ENCODE measurements at regions not wholly inside any gene's neighbourhood (a gene's known extent, or its start where the extent isn't known, plus 50 kb on each side); places are given as distances from the start of the nearest gene placed in this dataset.

DNA sequence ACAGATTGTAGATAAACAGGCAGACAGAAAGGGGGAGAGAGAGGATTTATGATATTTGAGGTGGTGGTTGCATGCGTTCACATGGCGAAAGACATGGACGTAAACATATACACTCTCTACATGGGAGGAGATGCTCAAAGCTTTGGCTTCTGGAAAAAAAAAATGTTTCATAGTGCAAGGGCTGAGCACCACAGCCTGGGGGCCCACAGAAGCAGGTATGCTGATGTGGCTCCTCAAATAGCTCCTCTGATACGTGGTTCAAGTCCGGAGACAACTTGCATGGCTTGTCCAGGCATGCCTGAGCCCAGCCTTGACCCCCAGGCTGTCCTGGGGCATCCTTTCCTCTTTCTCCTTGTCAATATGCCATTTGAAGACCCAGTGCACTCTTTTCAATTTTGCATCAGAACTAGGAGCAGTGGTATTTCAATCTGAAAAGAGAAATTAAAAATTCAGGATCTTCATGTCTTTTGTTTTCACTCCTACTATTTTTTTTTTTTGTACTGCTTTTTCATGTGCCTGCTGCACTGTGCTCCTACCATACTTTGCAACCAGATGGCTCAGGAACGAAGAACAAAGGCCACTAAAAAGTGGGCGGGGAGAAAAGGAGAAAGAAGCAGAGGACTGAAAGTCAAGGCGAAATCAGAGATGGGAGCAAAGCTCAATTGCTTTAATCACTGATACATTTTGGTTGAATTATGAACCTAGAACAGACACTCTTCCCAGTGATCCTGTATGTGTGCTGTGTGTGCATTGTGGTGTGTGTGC lies 495.7 kb upstream of the TCF4 start:
- no peak for DNase-seq (ENCODE audit: low spot score)

DNA sequence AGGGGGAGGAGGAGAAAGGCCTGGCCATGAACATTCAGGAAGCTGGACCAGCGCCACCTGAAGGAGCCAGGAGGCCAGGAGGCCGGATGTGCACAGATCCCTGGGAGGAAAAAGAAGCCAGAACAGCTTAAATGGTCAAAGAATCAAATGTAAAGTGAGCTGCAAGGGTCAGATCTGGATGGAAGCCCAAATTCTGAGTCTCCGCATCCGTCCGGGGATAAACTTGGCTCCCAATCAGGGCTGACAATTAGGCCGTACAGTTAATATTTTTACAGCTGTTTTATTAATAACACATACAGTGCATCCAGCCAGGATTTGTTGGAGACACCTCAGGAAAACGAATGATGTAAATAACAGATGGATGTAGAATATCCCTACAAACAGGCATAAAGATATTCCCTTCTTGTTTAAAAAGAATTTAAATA lies 495.1 kb upstream of the TCF4 start:
- DNase-seq (ENCODE audit: low spot score): no peak

DNA sequence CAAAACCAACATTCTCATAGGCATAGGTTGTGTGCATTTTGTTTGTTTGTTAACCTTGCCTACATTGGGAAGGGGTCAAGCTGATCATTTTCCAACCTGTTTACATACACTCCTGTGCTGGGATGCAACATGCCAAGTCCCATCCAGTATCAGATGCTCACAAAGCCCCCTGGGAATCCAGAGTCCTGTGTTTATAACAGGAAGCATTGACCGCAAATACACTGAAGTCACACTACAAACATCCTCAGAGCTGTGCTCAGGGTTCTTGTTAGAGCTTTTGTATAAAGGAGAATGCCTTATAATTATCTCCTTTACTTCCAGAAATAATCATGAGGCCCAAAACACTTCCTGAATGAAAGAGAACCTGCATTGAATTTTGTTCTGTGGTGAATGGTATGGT lies 488.7 kb upstream of the TCF4 start:
- no peak for DNase-seq (ENCODE audit: low spot score)

DNA sequence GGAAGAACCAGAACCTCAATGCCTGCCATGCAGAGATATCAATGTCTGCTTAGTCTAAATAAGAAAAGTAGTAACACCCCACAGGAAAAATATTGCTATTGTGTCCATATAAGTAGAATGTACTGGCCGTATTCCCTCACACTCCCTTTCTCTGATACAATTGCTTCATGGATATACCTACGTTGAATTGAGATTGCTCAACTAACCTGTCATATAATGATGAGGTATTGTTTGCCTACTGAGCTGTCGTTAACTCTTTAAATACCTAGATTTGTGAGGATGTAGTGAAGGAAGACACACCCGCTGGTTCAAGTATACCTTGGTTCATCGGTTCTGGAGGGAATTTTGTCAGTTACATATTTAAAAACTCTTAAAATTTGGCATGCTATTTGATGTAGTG lies 480.7 kb upstream of the TCF4 start:
- no peak for DNase-seq (ENCODE audit: low spot score)

DNA sequence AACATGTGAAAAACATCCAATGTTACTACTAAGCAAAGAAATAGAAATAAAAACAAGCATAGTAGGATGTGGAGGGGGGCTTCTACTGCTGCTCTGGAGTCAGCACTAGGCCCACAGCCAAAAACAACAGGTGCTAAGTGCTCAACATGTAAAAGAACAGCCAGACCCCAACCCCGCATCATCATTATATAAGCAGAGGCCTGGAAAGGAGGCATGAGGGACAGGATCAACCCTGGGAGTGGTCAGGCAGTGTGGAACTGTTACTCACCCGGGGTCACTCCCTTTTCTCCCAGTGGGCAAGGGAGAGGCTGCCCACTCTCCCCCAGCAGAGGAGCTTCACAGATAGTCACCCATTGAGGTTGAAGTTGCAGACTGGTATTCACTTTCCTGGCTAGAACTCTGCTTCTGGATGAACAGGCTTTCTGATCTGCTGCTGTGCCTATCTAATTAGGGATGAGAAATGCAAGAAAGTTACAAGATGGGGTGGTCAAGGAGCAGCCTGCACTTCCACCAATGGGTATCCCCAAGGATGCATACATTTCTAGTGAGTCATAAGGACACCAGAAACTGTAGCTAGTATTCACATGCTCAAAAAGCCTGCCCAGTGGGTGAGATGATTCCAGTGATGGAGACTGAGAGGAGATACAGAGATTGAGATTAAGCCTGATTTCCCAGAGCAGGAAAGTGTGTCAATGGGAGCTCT lies 480.1 kb upstream of the TCF4 start:
- peak; percentile 58 for DNase-seq (ENCODE audit: low spot score)

DNA sequence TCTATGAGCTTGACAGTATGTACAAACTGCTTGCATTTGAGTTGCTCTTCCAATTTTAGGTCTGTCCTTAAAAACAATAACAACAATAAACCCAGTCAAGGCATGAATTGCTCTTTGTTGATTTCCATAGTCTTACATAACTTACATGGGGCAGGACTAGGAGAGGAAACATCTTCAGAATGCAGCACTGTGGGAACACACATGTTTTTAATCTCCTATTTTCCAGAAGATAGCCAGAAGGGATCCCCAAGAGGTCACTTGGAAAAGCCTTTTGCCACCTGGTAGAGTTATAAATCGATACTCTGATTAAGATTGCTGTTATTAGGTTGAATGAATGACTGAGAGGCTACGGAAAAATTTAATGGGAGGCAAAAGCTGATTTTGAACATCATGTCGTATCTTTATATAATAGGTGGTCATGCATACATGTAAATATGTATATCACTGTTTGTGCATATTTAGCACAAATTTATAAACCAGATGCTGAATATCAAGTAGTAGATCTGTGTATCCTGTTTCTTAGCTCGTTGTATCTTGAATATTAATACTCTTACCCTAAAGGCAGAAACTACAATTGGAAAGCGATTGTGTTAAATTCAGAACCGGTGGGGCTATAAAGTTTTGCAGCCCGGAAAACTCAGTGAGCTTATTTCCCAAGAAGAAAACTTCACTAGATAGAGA lies 479.4 kb upstream of the TCF4 start:
- DNase-seq (ENCODE audit: low spot score): no peak

DNA sequence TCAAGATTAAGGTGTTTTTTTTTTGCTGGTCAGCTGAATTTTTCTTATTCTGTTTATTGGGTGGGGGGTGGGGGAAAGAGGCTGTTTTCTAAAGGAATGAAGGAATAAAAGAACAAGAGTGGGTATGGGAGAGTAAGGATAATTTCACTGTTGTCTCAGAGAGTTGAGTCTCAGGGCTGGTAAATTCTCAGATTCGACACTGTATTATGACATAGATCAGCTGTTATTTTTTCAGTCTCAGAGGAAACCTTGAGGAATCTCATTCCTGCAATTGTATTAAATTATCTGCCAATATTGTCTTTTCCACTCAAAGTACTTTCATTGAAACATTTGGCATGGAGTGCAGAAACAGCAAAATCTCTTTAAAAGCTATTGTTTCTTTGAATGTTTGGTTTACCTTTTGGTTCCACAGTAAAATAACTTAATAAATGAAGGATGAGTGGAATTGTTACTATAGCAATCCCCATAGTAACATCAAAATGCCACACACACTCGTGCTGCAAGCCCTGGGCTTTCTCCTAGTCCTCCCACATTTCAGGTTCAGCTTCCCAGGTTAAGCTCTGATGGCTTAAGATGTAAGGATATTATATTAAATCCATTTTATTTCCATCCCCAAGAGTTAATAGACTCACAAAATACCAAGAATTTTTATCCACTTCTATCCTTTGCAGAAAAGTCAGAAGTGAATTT lies 478.7 kb upstream of the TCF4 start:
- DNase-seq (ENCODE audit: low spot score): no peak

DNA sequence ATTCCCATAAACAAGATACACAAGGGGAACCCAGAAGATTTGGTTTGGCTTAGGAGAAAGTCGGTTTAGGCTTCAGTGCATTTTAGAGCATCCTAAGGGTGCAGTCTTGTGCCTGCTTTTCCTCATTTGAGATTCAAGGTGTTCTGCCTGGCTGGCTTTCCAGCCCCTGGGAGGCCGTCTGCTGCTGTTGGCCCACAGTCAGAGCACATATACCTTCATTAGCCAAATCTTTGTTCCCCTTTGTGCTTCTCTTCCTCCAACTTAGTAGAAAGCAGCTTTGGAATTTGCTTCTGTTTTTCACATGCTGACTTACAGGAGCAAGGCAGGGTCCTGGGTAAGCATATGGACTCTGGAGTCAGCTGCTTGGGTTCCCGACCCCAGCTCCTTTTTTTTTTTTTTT lies 477.1 kb upstream of the TCF4 start:
- peak; percentile 6 for DNase-seq (ENCODE audit: low spot score)

DNA sequence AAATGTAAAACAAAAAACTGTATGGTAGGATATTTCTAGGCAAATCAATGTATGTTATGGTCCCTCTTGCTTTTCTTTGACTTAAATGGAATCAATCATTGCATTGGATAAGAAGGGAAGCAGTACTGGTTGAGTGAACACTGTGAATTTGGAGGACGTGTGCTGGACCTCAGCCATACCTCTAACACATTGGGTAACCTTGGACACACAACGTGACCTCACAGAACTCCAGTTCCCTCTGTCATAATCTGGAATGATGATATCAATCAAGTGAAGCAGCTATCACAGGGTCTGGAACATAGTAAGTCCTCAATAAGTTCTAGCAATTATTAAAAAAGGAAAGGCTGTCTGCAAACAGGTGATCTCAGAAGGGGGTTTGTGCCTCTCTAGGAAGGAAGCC lies 474.9 kb upstream of the TCF4 start:
- DNase-seq (ENCODE audit: low spot score): peak; percentile 72

DNA sequence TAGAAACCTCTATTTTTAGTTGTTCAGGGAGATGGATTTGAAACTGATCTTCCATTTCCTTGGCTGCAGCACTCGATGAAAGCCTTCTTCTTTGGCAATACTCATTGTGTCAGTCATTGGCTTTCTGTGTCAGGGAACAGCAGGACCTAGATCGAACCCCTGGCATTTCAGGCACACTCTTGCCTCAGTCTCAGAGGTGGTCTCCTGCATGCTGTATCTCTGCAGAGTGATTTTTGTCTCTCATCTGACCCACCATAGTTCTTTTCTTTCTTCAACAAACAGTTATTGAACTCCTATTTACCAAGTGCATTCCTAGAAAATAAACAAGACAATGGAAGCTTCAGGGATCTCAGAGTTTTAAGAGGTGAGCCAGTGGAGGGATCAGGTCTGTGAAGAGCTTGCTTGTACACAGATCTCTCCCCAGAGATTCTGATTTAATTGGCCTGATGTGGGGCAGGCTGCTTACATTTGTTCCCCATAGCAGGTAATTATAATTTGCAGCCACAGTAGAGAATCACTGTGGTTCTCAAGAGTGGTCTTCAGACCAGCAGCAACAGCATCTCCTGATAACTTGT lies 473.1 kb upstream of the TCF4 start:
- DNase-seq (ENCODE audit: low spot score): no peak

DNA sequence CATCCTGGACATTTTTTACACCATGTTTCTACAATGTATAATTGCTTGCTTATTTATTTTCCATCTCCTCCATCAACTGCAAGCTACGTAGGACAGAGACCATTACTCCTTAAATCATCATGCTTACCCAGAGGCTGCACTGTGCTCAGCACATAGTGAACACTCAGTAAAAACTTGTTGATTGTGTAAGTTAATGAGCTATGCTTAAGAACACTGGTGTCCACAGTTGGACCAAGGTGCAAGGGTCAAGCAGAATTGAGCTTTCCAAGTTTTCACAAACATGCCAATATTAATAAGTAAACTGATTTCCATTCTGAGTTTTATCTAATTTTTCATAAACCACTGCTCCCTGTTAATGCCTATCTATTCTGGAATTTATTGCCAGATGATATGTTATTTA lies 464.2 kb upstream of the TCF4 start:
- DNase-seq (ENCODE audit: low spot score): no peak

DNA sequence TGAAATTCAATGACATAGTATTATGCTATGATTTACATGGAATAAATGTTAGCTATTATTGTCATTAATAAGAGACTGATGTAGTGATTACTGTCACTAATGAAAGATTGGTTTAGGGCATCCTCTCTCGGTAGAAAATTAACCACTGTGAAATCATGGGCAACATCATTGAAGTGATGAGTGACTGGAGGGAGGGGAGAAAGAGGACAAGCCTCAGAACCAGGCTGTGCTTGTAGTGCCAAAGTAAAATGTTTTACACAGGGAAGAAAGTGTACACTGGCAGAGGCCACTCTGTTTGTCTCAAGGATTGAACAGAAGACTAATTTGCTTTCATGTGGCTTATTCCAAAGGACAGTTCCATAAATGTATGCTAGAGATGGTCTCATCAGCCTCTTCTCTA lies 456.2 kb upstream of the TCF4 start:
- no peak for DNase-seq (ENCODE audit: low spot score)

DNA sequence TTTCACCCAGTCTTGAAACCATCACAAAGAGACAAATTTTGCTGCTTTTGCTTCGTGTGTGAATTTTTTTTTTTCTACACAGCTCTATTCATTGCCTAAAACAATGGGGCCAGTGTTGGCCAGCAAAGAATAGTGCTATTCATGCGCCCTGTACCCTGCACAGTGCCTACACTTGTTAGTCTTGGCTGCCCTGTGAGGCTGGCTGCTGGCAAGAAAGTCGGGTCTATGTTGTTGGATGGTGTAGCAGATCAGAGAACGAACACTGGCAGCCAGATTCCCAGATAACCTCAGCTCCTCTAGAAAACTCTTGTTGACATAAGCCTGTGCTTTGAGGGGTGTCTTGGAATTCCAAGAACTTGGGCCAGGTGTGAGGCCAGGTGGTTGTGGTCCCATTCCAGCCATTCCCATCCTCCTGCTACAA lies 455.7 kb upstream of the TCF4 start:
- DNase-seq (ENCODE audit: low spot score): no peak

DNA sequence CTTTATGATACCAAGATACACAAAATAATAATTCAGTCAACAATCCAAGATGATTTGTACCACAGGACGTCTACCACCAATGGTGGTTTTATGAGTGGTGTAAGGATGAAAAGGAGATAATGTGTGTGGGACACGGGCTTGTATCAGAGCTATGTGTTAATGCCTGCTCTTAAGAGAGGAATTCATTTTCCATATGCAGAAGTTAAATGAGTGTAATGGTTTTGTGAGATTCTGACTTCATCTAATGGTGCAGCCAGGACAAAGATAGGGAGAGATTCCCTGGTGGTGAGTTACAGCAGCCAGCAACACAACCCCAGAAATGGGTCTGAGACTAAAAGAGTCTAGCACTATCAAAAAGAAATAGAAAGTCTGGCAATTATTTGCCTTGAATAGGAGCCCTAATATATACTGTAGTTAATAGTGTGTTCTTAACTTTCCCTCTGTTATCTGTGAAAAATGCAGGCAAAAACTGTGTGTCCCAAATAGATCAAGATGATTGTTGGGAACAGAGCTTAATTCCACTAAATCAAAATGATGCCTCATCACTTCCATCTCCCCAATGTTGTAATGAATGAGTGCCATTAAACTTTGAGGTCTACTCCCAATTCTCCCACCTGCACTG lies 455.0 kb upstream of the TCF4 start:
- DNase-seq (ENCODE audit: low spot score): no peak

DNA sequence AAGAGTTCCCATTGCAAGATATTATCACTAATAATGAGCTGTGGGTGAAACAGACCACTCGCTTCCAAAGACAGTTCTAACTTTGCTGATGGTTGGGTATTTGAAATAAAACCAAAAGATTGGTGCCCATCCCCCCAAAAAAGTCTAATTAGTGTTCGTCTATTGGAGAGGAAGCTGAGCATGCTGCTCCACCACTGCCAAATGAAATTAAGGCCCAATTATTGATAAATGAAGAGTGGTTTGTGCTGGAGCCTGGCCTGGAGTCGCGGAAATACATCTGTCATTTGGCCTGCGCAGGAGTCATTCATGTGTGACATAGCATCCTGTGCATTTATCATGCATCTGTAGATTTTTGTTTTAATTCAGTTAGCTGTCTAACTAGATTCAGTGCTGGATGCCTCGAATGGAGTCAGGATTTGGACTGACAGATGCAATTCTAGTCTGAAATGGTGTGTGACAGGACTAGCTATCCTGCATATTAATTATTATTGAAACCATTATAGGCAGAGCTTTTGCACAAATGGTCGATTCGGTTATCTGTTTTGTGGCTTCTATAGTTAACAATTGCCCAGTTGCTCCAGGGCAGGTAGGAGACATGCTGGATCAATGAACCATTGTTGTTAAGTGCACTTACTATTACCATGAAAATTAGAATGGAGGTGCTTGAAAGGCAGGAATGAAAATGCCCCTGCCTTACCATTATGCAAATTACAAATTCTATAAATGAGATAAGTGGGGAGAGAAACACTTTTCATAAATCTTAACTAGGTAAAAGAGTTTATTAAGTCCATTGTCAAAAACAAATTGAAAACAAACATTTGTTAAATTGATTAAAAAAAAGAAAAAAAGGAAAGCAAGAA lies 450.4 kb upstream of the TCF4 start:
- no peak for DNase-seq (ENCODE audit: low spot score)

DNA sequence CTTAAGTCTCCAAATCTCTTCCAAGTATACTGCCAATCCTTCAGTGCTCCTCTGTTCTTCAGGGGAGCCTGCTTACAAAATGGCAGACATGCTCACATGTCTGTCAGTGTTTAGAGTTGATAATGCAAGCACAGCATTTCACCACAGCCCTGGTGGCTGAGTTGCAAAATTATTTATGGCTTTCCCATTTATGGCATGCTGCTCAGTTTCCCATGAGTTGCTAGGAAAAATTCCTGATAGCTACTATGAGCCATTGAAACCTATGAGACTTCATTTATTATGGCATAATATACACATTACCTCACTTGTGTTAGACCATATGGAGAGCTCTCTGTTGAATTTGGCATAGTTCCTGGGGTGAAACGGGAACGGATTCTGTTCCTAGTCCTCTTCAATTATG lies 448.7 kb upstream of the TCF4 start:
- DNase-seq (ENCODE audit: low spot score): no peak

DNA sequence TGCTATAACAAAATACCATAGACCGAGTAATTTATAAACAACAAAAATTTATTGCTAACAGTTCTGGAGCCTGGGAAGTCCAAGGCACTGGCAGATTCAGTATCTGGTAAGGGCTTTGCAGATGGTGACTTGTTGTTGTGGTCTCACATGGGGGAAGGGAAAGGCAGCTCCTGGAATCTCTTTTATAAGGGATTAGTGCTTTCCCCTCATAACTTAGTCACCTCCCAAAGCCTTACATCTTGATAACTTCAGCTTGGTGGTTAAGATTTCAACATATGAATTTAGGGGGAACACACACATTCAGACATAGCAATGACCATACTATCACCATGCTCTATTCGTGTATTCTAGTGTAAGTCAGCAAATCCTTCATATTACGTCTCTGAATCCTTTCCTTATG lies 447.6 kb upstream of the TCF4 start:
- no peak for DNase-seq (ENCODE audit: low spot score)

DNA sequence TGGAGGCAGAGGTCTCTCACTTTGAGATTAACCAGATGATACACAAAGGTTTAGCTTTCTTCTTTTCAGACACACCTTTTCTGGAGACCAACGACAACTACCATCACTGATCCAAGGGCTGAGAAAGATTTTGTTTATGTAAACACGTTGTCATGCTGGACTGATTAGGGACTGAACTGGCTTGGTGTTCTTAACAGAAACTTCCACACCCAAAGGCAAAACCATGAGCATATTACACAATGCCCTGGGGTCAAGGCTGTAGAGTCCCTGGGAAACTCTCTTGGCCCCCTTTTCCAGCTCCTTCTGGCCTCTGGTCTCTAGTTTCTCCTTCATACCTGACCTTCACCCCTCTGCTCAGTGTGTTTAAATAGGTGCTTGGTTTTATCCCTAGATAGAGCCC lies 447.0 kb upstream of the TCF4 start:
- no peak for DNase-seq (ENCODE audit: low spot score)

DNA sequence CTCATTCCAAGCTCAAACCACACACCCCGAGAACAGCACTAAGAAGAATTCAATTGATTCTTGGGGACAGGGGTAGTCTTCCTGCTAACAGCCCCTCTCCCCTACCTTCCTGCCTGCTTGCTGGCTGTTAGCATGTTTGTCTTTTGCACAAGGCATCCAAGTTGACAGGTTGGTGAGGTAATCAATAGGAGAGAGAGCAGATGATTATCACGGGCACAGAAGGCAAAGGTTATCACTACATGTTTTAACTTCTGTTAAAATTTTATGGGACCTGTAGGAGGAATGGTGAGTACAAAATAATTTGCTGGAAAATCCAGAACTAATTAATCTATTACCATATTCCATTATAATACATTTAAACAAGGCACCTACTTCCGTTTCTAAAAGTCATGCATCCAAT lies 442.1 kb upstream of the TCF4 start:
- no peak for DNase-seq (ENCODE audit: low spot score)

DNA sequence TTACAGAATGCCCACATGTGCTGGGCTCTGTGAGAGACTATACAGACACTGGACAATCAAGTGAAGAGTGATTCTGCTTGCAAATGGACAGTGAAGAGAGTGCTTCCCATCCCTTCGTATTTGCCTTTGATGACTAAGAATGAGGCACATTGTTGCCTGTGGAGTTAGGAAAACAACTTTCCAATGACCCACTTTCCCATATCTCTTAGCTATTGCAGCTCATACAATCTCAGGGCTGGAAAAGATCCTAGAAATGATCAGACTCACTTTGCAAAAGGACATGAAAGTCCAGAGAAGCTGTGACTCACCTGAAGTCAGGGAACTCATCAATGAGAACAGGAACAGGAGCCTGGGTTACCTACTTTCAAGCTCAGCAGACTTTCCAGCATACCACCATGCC lies 440.5 kb upstream of the TCF4 start:
- DNase-seq (ENCODE audit: low spot score): peak; percentile 15

DNA sequence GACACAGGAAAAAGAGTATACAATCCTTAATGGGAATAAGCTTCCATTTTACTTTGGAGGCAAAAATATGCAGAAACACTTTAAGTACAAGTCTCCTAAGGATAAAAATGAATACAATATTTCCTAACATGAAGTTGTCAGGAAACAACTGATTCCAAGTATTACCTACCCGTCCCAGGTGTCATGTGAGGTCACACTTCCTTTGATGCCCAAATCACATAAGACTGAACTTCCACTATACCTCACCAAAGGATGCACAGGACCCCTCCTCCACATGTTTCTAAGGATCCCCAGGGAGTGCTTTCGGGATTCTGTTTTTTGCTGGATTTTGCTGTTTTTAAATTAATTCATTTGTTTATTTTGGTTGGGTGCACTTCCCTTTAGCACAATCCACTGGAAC lies 438.5 kb upstream of the TCF4 start:
- DNase-seq (ENCODE audit: low spot score): no peak
